Left lung (tissue), 4 donors: ENCODE measurements at regions not wholly inside any gene's neighbourhood (a gene's known extent, or its start where the extent isn't known, plus 50 kb on each side); places are given as distances from the start of the nearest gene placed in this dataset.
A peak's percentile ranks its signal among the peaks of the same experiment; 100 is the strongest.
"Not testable (repeated sequence)": the region's sequence is repeated elsewhere in the genome, so short reads cannot be mapped to it uniquely, and the experiment has no call there.

Experiments used
- ATAC-seq: fragments of 200-7000 bp; cut with Tn5 transposase; one replicate; pipeline ENCODE4 v1.9.1; 2020; ENCODE audit warnings: moderate library complexity
- DNase-seq, 4 donors: peaks; one replicate each; pipeline ENCODE4 v3.0.0-alpha.2; 2013 to 2020
- H3K27ac ChIP-seq, 2 donors: fragments of 200-600 bp; sonication (generic) in 1 of 2; one replicate each; pipeline versions ENCODE4 v1.5.0 to v1.8.0; 2020 to 2021
- H3K27me3 ChIP-seq, 2 donors: fragments of 200-600 bp; sonication (generic) in 1 of 2; one replicate each; pipeline versions ENCODE4 v1.5.0 to v1.8.0; 2020 to 2021
- H3K36me3 ChIP-seq, 2 donors: fragments of 200-600 bp; sonication (generic) in 1 of 2; one replicate each; pipeline versions ENCODE4 v1.5.0 to v1.8.0; 2020 to 2021
- H3K4me1 ChIP-seq, 2 donors: fragments of 200-600 bp; one replicate each; pipeline ENCODE4 v1.8.0; 2021
- H3K4me3 ChIP-seq, 2 donors: fragments of 200-600 bp; sonication (generic) in 1 of 2; one replicate each; pipeline versions ENCODE4 v1.5.0 to v1.8.0; 2020 to 2021; ENCODE audit warnings: mild to moderate bottlenecking in 1 of 2
- H3K9me3 ChIP-seq, 2 donors: fragments of 200-600 bp; sonication (generic) in 1 of 2; one replicate each; pipeline versions ENCODE4 v1.5.0 to v1.8.0; 2020 to 2021
- intact Hi-C, 2 donors: fragments of 100-400 bp; cut with DNase I; formaldehyde crosslinking; loops; one replicate each; pipeline versions ENCODE4 v1.11.2 to v1.14.2; 2022
- TF ChIP-seq, protein P1 (sequence below), 2 donors: fragments of 200-600 bp; sonication (generic) in 1 of 2; IDR thresholded peaks; one replicate each; pipeline versions ENCODE4 v1.5.0 to v1.8.0; 2021; ENCODE audit warnings: antibody characterized with exemption in 2 of 2
- donor health status: DM: no; HTN: yes; CAD: no.
- donor health status: DM: no; HTN: no; CAD: no.

GRCh38 chr21:34280389-34280795 is 83.4 kb upstream of the KCNE2 start:
- DNase-seq (peak in 2 of 4 donors; percentile 73 to 86), ATAC-seq (peak; percentile 52)
- Histone ChIP-seq H3K4me1 (no peaks in the 10 kb centered on the region), H3K36me3 (no peaks in the 10 kb centered on the region), H3K27ac (no peak overlapping the region), H3K4me3 (no peak overlapping the region), H3K27me3 (no peaks in the 10 kb centered on the region), H3K9me3 (no peaks in the 10 kb centered on the region)
- intact Hi-C loops = no loop called here
- TF ChIP-seq, protein P1, sequence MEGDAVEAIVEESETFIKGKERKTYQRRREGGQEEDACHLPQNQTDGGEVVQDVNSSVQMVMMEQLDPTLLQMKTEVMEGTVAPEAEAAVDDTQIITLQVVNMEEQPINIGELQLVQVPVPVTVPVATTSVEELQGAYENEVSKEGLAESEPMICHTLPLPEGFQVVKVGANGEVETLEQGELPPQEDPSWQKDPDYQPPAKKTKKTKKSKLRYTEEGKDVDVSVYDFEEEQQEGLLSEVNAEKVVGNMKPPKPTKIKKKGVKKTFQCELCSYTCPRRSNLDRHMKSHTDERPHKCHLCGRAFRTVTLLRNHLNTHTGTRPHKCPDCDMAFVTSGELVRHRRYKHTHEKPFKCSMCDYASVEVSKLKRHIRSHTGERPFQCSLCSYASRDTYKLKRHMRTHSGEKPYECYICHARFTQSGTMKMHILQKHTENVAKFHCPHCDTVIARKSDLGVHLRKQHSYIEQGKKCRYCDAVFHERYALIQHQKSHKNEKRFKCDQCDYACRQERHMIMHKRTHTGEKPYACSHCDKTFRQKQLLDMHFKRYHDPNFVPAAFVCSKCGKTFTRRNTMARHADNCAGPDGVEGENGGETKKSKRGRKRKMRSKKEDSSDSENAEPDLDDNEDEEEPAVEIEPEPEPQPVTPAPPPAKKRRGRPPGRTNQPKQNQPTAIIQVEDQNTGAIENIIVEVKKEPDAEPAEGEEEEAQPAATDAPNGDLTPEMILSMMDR (IDR thresholded peaks at IDR 0.05) = no peak

GRCh38 chr21:34280959-34281358 is 82.8 kb upstream of the KCNE2 start:
- DNase-seq (peak in 1 of 4 donors; percentile 46), ATAC-seq (peak; percentile 19)
- no peak overlapping the region for H3K4me3 ChIP-seq

DNA sequence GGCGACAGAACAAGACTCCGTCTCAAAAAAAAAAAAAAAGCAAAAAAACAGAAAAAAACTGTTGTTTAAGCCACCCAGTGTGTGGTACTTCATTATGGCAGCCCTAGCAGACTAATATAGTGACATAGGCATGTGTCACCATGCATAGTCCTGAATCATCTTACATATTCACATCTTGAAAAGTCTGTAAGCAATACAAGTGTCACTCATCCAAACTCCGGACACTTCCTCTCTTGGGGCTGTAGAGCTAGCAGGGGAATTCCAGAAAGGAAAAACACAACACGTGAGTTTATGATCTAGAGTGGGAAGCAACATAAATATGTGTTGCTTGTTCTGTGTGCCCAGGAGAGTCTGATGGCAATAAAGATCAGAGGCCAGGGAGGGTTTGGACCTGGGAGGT is 81.6 kb upstream of the KCNE2 start:
- intact Hi-C loops = no loop called here
- Histone ChIP-seq H3K9me3 (peaks cover 0 to 5% of the 10 kb centered on the region in 2 donors), H3K4me3 (no peak overlapping the region), H3K27ac (no peak overlapping the region), H3K4me1 (no peaks in the 10 kb centered on the region), H3K36me3 (no peaks in the 10 kb centered on the region), H3K27me3 (no peaks in the 10 kb centered on the region)
- DNase-seq (no peak), ATAC-seq (peak; percentile 29)
- TF ChIP-seq, protein P1 (IDR thresholded peaks at IDR 0.05) = no peak

More at GRCh38 chr21:34280959-34281358, 82.8 kb upstream of the KCNE2 start:
- intact Hi-C loops = no loop called here
- Histone ChIP-seq H3K9me3 (no peaks in the 10 kb centered on the region), H3K4me1 (no peaks in the 10 kb centered on the region), H3K27me3 (no peaks in the 10 kb centered on the region), H3K36me3 (no peaks in the 10 kb centered on the region), H3K27ac (no peak overlapping the region)
- TF ChIP-seq, protein P1 (IDR thresholded peaks at IDR 0.05) = no peak

- H3K4me3 ChIP-seq = no peak overlapping the region
- DNase-seq (no peak), ATAC-seq (no peak)
- H3K36me3 ChIP-seq = no peaks in the 10 kb centered on the region
- H3K27me3 ChIP-seq = no peaks in the 10 kb centered on the region
- intact Hi-C loops = no loop called here
- H3K27ac ChIP-seq = no peak overlapping the region
- peaks cover 0 to 26% of the 10 kb centered on the region in 2 donors for H3K9me3 ChIP-seq
- TF ChIP-seq, protein P1 (IDR thresholded peaks at IDR 0.05) = no peak
- H3K4me1 ChIP-seq = no peaks in the 10 kb centered on the region
These were observed 79.1 kb upstream of the KCNE2 start for GRCh38 chr21:34284666-34285065.

DNA sequence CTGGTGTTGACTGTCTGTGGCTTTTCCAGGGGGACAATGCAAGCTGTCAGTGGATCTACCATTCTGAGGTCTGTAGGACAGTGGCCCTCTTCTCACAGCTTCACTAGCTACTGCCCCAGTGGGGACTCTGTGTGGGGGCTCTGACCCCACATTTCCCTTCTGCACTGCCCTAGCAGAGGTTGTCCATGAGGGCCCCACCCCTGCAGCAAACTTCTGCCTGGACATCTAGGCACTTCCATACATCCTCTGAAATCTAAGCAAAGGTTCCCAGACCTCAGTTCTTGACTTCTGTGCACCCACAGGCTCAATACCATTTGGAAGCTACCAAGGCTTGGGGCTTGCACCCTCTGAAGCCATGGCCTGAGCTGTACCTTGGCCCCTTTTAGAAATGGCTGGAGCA is 75.8 kb upstream of the KCNE2 start:
- DNase-seq, intact Hi-C loops, ATAC-seq: not testable (repeated sequence)

GRCh38 chr21:34289856-34290255 is 74.0 kb upstream of the KCNE2 start:
- Histone ChIP-seq H3K36me3 (no peaks in the 10 kb centered on the region), H3K4me3 (no peak overlapping the region), H3K27ac (no peak overlapping the region), H3K9me3 (peaks cover 0 to 26% of the 10 kb centered on the region in 2 donors), H3K4me1 (no peaks in the 10 kb centered on the region), H3K27me3 (no peaks in the 10 kb centered on the region)
- intact Hi-C loops = no loop called here
- DNase-seq = no peak
- ATAC-seq = no peak
- TF ChIP-seq, protein P1 (IDR thresholded peaks at IDR 0.05) = no peak

More for the DNA sequence above, 75.8 kb upstream of the KCNE2 start:
- not testable (repeated sequence) for H3K27me3 ChIP-seq, H3K27ac ChIP-seq, H3K36me3 ChIP-seq, H3K4me1 ChIP-seq, H3K4me3 ChIP-seq
- peaks cover 0 to 26% of the 10 kb centered on the region in 2 donors for H3K9me3 ChIP-seq
